CD14-positive monocyte (primary cell): ENCODE measurements at regions not wholly inside any gene's neighbourhood (a gene's known extent, or its start where the extent isn't known, plus 50 kb on each side); places are given as distances from the start of the nearest gene placed in this dataset.

ENCODE experiments used
- DNase-seq, 3 donors: peaks; one replicate each; pipeline ENCODE4 v3.0.0-alpha.2; 2011 to 2022
- H2AFZ ChIP-seq: 2 replicates; pipeline ENCODE4 v1.6.0; 2012; ENCODE audit warnings: mild to moderate bottlenecking, low read depth, low read length, inconsistent platforms; ENCODE audit not compliant: insufficient read depth, poor library complexity, severe bottlenecking
- H3K27ac ChIP-seq, 2 donors: 1 replicate in 1 of 2; 2 replicates in 1 of 2; pipeline ENCODE4 v1.5.1; 2012 to 2013; ENCODE audit warnings: low read length in 2 of 2, control low read depth in 1 of 2, inconsistent platforms in 1 of 2, low read depth in 1 of 2, mild to moderate bottlenecking in 1 of 2
- H3K27me3 ChIP-seq, 2 donors: one replicate each; pipeline versions ENCODE4 v1.6.0 to v1.6.1; 2011 to 2013; ENCODE audit warnings: low read length in 2 of 2; ENCODE audit not compliant: control insufficient read depth in 2 of 2, insufficient read depth in 2 of 2
- H3K36me3 ChIP-seq, 2 donors: replicated peaks in 1 of 2; 1 replicate in 1 of 2; 2 replicates in 1 of 2; pipeline versions ENCODE4 v1.5.1 to v1.6.1; 2012 to 2013; ENCODE audit warnings: low read length in 2 of 2, control low read depth in 1 of 2, inconsistent platforms in 1 of 2, mild to moderate bottlenecking in 1 of 2; ENCODE audit not compliant: insufficient read depth in 2 of 2, control insufficient read depth in 1 of 2
- H3K4me1 ChIP-seq, 2 donors: 1 replicate in 1 of 2; 2 replicates in 1 of 2; pipeline versions ENCODE4 v1.5.1 to v1.6.1; 2012 to 2013; ENCODE audit warnings: low read length in 2 of 2, control low read depth in 1 of 2, inconsistent platforms in 1 of 2, mild to moderate bottlenecking in 1 of 2, moderate library complexity in 1 of 2; ENCODE audit not compliant: insufficient read depth in 2 of 2, control insufficient read depth in 1 of 2
- H3K4me2 ChIP-seq: replicated peaks from 2 replicates; pipeline ENCODE3; 2012; ENCODE audit warnings: low read length, moderate library complexity, mild to moderate bottlenecking; ENCODE audit not compliant: poor library complexity, severe bottlenecking; ENCODE audit errors: extremely low read depth
- H3K4me3 ChIP-seq, 3 experiments: fragments of 200-600 bp in 1 of 3; sonication (generic) in 1 of 3; replicated peaks in 1 of 3; 1 replicate in 2 of 3; 2 replicates in 1 of 3; pipeline ENCODE4 v1.5.1; 2011 to 2013; ENCODE audit warnings: low read length in 3 of 3, mild to moderate bottlenecking in 3 of 3, control low read depth in 2 of 3, low read depth in 2 of 3, inconsistent platforms in 1 of 3, moderate library complexity in 1 of 3
- H3K79me2 ChIP-seq: 2 replicates; pipeline ENCODE4 v1.6.0; 2012; ENCODE audit warnings: mild to moderate bottlenecking, control low read depth, inconsistent platforms, low read length, moderate library complexity; ENCODE audit not compliant: insufficient read depth
- H3K9ac ChIP-seq: 2 replicates; pipeline ENCODE4 v1.6.0; 2017; ENCODE audit warnings: low read length, mild to moderate bottlenecking; ENCODE audit not compliant: insufficient read depth, poor library complexity, severe bottlenecking
- H3K9me3 ChIP-seq, 2 donors: replicated peaks in 1 of 2; 1 replicate in 1 of 2; 2 replicates in 1 of 2; pipeline versions ENCODE4 v1.5.1 to v1.6.1; 2012 to 2013; ENCODE audit warnings: low read length in 2 of 2, control low read depth in 1 of 2; ENCODE audit not compliant: control insufficient read depth in 1 of 2, insufficient read depth in 1 of 2
- H4K20me1 ChIP-seq: 2 replicates; pipeline ENCODE4 v1.6.0; 2012; ENCODE audit warnings: mild to moderate bottlenecking, low read length, control low read depth, moderate library complexity; ENCODE audit not compliant: insufficient read depth
- H3K27ac Mint-ChIP-seq, 7 donors: one replicate each; pipeline ENCODE4 v1.8.0; 2020; ENCODE audit warnings: mild to moderate bottlenecking in 7 of 7, mixed read lengths in 7 of 7, moderate library complexity in 6 of 7, inconsistent platforms in 2 of 7
- H3K27me3 Mint-ChIP-seq, 3 donors: one replicate each; pipeline ENCODE4 v1.8.0; 2021 to 2022; ENCODE audit warnings: low read depth in 3 of 3, mild to moderate bottlenecking in 3 of 3, mixed read lengths in 3 of 3, moderate library complexity in 3 of 3, inconsistent platforms in 1 of 3
- H3K36me3 Mint-ChIP-seq, 2 donors: one replicate each; pipeline ENCODE4 v1.8.0; 2020; ENCODE audit warnings: mixed read lengths in 2 of 2, inconsistent platforms in 1 of 2, mild to moderate bottlenecking in 1 of 2
- H3K4me1 Mint-ChIP-seq: one replicate; pipeline ENCODE4 v1.8.0; 2020; ENCODE audit warnings: mild to moderate bottlenecking, mixed read lengths
- H3K4me3 Mint-ChIP-seq, 2 donors: one replicate each; pipeline ENCODE4 v1.8.0; 2020; ENCODE audit warnings: mild to moderate bottlenecking in 2 of 2, mixed read lengths in 2 of 2, moderate library complexity in 1 of 2
- H3K9me3 Mint-ChIP-seq, 7 donors: one replicate each; pipeline ENCODE4 v1.8.0; 2020 to 2022; ENCODE audit warnings: mixed read lengths in 7 of 7, mild to moderate bottlenecking in 6 of 7, moderate library complexity in 6 of 7, inconsistent platforms in 2 of 7
- WGBS: methylation state at CpG from one replicate; pipeline ENCODE4 v1.1.5; 2013; ENCODE audit warnings: missing lambda C conversion rate; ENCODE audit not compliant: insufficient coverage; 5-methylcytosine and 5-hydroxymethylcytosine counted together
- intact Hi-C, 2 donors: fragments of 100-400 bp; cut with micrococcal nuclease; formaldehyde crosslinking; loops; one replicate each; pipeline versions ENCODE4 v1.15.0 to v1.15.1; 2023
- TF ChIP-seq, protein P1 (sequence below): fragments of 200-600 bp; IDR thresholded peaks from one replicate; pipeline ENCODE4 v1.8.0; 2022; ENCODE audit warnings: antibody characterized with exemption, mild to moderate bottlenecking

DNA sequence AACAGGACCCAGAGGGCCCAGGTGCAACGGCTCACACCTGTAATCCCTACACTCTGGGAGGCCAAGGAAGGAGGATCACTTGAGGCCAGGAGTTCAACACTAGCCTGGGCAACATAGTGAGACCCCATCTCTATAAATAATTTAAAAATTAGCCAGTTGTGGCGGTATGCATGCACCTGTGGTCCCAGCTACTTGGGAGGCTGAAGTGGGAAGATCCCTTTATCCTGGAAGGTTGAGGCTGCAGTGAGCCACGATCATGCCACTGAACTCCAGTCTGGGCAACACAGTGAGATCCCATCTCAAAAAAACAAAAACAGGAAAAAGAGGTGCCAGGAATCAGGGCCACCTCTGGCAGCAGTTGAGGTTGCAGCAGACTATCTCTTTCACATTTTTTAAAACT is 85.7 kb upstream of the NUDT7 start:
- H3K4me1 Mint-ChIP-seq: no peaks in the 10 kb centered on the region
- intact Hi-C loops: no loop called here
- 73% methylated on average over 1 of the region's 3 CpGs for WGBS

DNA sequence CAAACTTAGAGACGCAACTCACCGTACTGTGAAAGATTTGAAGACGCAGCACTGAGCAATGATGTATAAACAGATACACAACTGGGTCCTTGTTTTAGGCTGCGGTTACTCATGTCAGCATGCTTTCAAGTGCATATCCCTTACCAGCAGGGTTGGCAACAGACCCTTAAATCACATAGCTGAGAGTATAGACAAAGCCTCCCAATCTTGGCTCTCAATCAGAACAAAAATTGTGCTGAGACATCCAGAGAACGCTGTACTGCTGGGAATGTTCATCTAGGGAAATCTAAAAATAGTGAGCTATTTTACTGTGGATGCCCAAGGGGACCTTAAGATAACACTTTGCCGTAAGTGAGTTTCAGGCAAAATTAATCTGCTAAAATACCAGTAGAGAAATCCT is 84.4 kb upstream of the NUDT7 start:
- Histone ChIP-seq H2AFZ (no peak overlapping the region), H3K27ac (no peak overlapping the region), H3K9ac (no peak overlapping the region), H3K4me1 (no peaks in the 10 kb centered on the region), H4K20me1 (no peaks in the 10 kb centered on the region), H3K4me2 (no peak overlapping the region), H3K79me2 (no peaks in the 10 kb centered on the region), H3K36me3 (no peaks in the 10 kb centered on the region), H3K9me3 (no peaks in the 10 kb centered on the region), H3K4me3 (no peak overlapping the region), H3K27me3 (no peaks in the 10 kb centered on the region)
- H3K36me3 Mint-ChIP-seq: no peaks in the 10 kb centered on the region
- no peaks in the 10 kb centered on the region for H3K9me3 Mint-ChIP-seq
- no peaks in the 10 kb centered on the region for H3K4me1 Mint-ChIP-seq
- H3K4me3 Mint-ChIP-seq: no peak overlapping the region
- no peak overlapping the region for H3K27ac Mint-ChIP-seq
- H3K27me3 Mint-ChIP-seq: peaks cover 0 to 7% (median 5%) of the 10 kb centered on the region in 3 donors
- no peak for DNase-seq
- intact Hi-C loops: no loop called here
- TF ChIP-seq, protein P1, sequence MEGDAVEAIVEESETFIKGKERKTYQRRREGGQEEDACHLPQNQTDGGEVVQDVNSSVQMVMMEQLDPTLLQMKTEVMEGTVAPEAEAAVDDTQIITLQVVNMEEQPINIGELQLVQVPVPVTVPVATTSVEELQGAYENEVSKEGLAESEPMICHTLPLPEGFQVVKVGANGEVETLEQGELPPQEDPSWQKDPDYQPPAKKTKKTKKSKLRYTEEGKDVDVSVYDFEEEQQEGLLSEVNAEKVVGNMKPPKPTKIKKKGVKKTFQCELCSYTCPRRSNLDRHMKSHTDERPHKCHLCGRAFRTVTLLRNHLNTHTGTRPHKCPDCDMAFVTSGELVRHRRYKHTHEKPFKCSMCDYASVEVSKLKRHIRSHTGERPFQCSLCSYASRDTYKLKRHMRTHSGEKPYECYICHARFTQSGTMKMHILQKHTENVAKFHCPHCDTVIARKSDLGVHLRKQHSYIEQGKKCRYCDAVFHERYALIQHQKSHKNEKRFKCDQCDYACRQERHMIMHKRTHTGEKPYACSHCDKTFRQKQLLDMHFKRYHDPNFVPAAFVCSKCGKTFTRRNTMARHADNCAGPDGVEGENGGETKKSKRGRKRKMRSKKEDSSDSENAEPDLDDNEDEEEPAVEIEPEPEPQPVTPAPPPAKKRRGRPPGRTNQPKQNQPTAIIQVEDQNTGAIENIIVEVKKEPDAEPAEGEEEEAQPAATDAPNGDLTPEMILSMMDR: no peak
- 73% methylated on average over 5 of the region's 6 CpGs for WGBS

More for the DNA sequence above, 85.7 kb upstream of the NUDT7 start:
- no peak overlapping the region for H3K4me3 Mint-ChIP-seq
- Histone ChIP-seq H4K20me1 (no peaks in the 10 kb centered on the region), H3K4me2 (no peak overlapping the region), H3K4me3 (no peak overlapping the region), H3K9me3 (no peaks in the 10 kb centered on the region), H3K4me1 (no peaks in the 10 kb centered on the region), H3K27me3 (no peaks in the 10 kb centered on the region), H2AFZ (no peak overlapping the region), H3K9ac (no peak overlapping the region), H3K27ac (no peak overlapping the region), H3K36me3 (no peaks in the 10 kb centered on the region), H3K79me2 (no peaks in the 10 kb centered on the region)
- H3K27me3 Mint-ChIP-seq: peaks cover 2 to 7% (median 5%) of the 10 kb centered on the region in 3 donors
- DNase-seq: no peak
- H3K36me3 Mint-ChIP-seq: no peaks in the 10 kb centered on the region
- no peaks in the 10 kb centered on the region for H3K9me3 Mint-ChIP-seq
- no peak overlapping the region for H3K27ac Mint-ChIP-seq
- TF ChIP-seq, protein P1: no peak
